Coronary artery (tissue), 2 donors: ENCODE measurements at regions not wholly inside any gene's neighbourhood (a gene's known extent, or its start where the extent isn't known, plus 50 kb on each side); places are given as distances from the start of the nearest gene placed in this dataset.

Experiments
- DNase-seq: peaks from one replicate; pipeline ENCODE4 v3.0.0-alpha.2; 2017; ENCODE audit warnings: low spot score
- H3K27ac ChIP-seq, 2 donors: fragments of 200-600 bp; sonication (generic); one replicate each; pipeline ENCODE4 v1.5.1; 2016 to 2019
- H3K4me3 ChIP-seq: fragments of 200-600 bp; sonication (generic); 2 replicates; pipeline ENCODE4 v1.5.1; 2016; ENCODE audit warnings: mild to moderate bottlenecking, moderate library complexity
- CTCF ChIP-seq: fragments of 200-600 bp; sonication (generic); IDR thresholded peaks from one replicate; pipeline ENCODE4 v1.5.1; 2019; ENCODE audit warnings: antibody characterized with exemption

GRCh38 chr1:48054232-48054631 lies 57.0 kb upstream of the TRABD2B start:
- H3K4me3 ChIP-seq: no peak overlapping the region
- DNase-seq: no peak
- TF ChIP-seq CTCF: no peak
- H3K27ac ChIP-seq: no peak overlapping the region

- DNase-seq: no peak
- Histone ChIP-seq H3K27ac (peak overlapping the region; percentile 72 to 87), H3K4me3 (no peak overlapping the region)
- no peak for TF ChIP-seq CTCF
Measured at GRCh38 chr1:48052923-48053291, 55.7 kb upstream of the TRABD2B start.

GRCh38 chr1:48051466-48052126 lies 54.4 kb upstream of the TRABD2B start:
- no peak overlapping the region for H3K4me3 ChIP-seq
- no peak for DNase-seq
- TF ChIP-seq CTCF: no peak
- peak overlapping the region; percentile 72 to 86 for H3K27ac ChIP-seq

- no peak overlapping the region for H3K4me3 ChIP-seq
- no peak for DNase-seq
- no peak for TF ChIP-seq CTCF
- H3K27ac ChIP-seq: peak overlapping the region; percentile 72 to 86
Measured at GRCh38 chr1:48049823-48050535, 52.8 kb upstream of the TRABD2B start.

- no peak for DNase-seq
- TF ChIP-seq CTCF: no peak
- Histone ChIP-seq H3K4me3 (no peak overlapping the region), H3K27ac (peak overlapping the region; percentile 72 to 86)
Measured at GRCh38 chr1:48048980-48049379, 51.8 kb upstream of the TRABD2B start.

GRCh38 chr1:48048064-48048463 lies 50.9 kb upstream of the TRABD2B start:
- Histone ChIP-seq H3K27ac (peak overlapping the region; percentile 73 to 86), H3K4me3 (no peak overlapping the region)
- TF ChIP-seq CTCF: no peak
- no peak for DNase-seq

- no peak for DNase-seq
- H3K27ac ChIP-seq: peak overlapping the region; percentile 73 to 86
- no peak for TF ChIP-seq CTCF
Measured at GRCh38 chr1:48047116-48047515, 49.9 kb upstream of the TRABD2B start.

More at GRCh38 chr1:48047116-48047515, 49.9 kb upstream of the TRABD2B start:
- H3K4me3 ChIP-seq: no peak overlapping the region
